Choroid plexus epithelial cell (primary cell): ENCODE measurements at regions not wholly inside any gene's neighbourhood (a gene's known extent, or its start where the extent isn't known, plus 50 kb on each side); places are given as distances from the start of the nearest gene placed in this dataset.
A peak's percentile ranks its signal among the peaks of the same experiment; 100 is the strongest.

Experiments used
- DNase-seq: peaks from one replicate; pipeline ENCODE4 v3.0.0-alpha.2; 2010; ENCODE audit warnings: low read depth
- H3K4me3 ChIP-seq: 2 replicates; pipeline ENCODE4 v1.5.1; 2011; ENCODE audit warnings: low read depth, mild to moderate bottlenecking, control low read depth, low read length, moderate library complexity
- CTCF ChIP-seq: conservative IDR thresholded peaks from 2 replicates; pipeline ENCODE4 v1.5.1; 2011; ENCODE audit warnings: low read depth, mild to moderate bottlenecking, control low read depth, inconsistent platforms, low read length, moderate library complexity

- TF ChIP-seq CTCF = no peak
These were observed 1006.4 kb downstream of the ARAP2 start for GRCh38 chr4:35237924-35238323.

GRCh38 chr4:35238793-35239192 lies 1005.5 kb downstream of the ARAP2 start:
- no peak for DNase-seq
- TF ChIP-seq CTCF = no peak
- H3K4me3 ChIP-seq = no peak overlapping the region

More at GRCh38 chr4:35237924-35238323, 1006.4 kb downstream of the ARAP2 start:
- H3K4me3 ChIP-seq = no peak overlapping the region
- no peak for DNase-seq

GRCh38 chr4:35246493-35246892 lies 997.8 kb downstream of the ARAP2 start:
- DNase-seq = no peak
- no peak overlapping the region for H3K4me3 ChIP-seq
- TF ChIP-seq CTCF = no peak

GRCh38 chr4:35247047-35247446 lies 997.3 kb downstream of the ARAP2 start:
- TF ChIP-seq CTCF = no peak
- no peak for DNase-seq
- H3K4me3 ChIP-seq = no peak overlapping the region

- no peak overlapping the region for H3K4me3 ChIP-seq
- no peak for TF ChIP-seq CTCF
- DNase-seq = no peak
These were observed 994.0 kb downstream of the ARAP2 start for GRCh38 chr4:35250331-35250730.

- peak; percentile 4 for DNase-seq
- no peak for TF ChIP-seq CTCF
- H3K4me3 ChIP-seq = no peak overlapping the region
These were observed 993.6 kb downstream of the ARAP2 start for GRCh38 chr4:35250761-35251160.

- DNase-seq = no peak
- no peak for TF ChIP-seq CTCF
- H3K4me3 ChIP-seq = no peak overlapping the region
These were observed 992.2 kb downstream of the ARAP2 start for GRCh38 chr4:35252071-35252470.
